ENCODE measurements at regions not wholly inside any gene's neighbourhood (a gene's known extent, or its start where the extent isn't known, plus 50 kb on each side); places are given as distances from the start of the nearest gene placed in this dataset.

DNA sequence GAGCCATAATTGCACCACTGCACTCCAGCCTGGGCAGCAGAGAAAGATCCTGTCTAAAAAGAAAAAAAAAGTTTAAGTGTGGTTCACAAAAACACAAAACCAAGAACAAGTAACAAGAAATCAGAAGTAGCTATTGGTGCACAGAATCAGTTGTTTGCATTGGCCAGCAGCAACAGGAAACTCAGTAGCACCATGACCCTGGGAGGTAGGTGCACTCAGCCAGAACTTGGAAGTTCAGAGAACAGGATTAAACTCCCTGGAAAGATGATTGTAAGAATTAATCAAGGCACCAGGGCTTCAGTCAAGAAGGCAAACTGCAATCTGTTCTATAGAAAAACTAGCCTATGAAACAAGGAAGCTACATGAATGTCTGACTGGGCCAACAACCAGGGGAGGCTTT, 267.9 kb downstream of the COL12A1 start:
- ATAC-seq: no peak

More for the DNA sequence above, 267.9 kb downstream of the COL12A1 start:
- DNase-seq (ENCODE audit: extremely low read depth in 1 of 4, low spot score in 3 of 4) (no peak), FAIRE-seq (no peak)
- Histone ChIP-seq H3K9me3 (replicated peaks; ENCODE audit: control insufficient read depth, insufficient read depth, low read depth, low read length) (no peaks in the 10 kb centered on the region; the same call in 1 of the 2 replicates), H3K27me3 (ENCODE audit: control insufficient read depth in 2 of 2, insufficient read depth in 2 of 2, low read length in 2 of 2) (no peaks in the 10 kb centered on the region), H3K36me3 (ENCODE audit: control insufficient read depth, insufficient read depth, low read length) (no peaks in the 10 kb centered on the region), H3K27ac (ENCODE audit: extremely low read depth, low read depth, low read length) (no peak overlapping the region), H3K4me2 (ENCODE audit: insufficient read depth, low read length) (no peak overlapping the region), H3K9me1 (ENCODE audit: control insufficient read depth, insufficient read depth, low read length) (no peaks in the 10 kb centered on the region), H4K20me1 (replicated peaks; ENCODE audit: control insufficient read depth, insufficient read depth, low read length) (no peaks in the 10 kb centered on the region), H3K4me1 (replicated peaks in 1 of 2; ENCODE audit: control insufficient read depth in 2 of 2, insufficient read depth in 2 of 2, low read length in 2 of 2) (no peaks in the 10 kb centered on the region), H3K79me2 (ENCODE audit: control insufficient read depth, insufficient read depth, low read length) (no peaks in the 10 kb centered on the region), H3K9ac (ENCODE audit: insufficient read depth in 1 of 2, low read depth in 2 of 2, low read length in 2 of 2) (no peak overlapping the region), H2AFZ (ENCODE audit: low read depth, low read length) (no peak overlapping the region), H3K4me3 (no peak overlapping the region)
- no TSS peak for BruUV-seq (replicated peaks)
- in situ Hi-C loops (cut with MboI): no loop called here
- intact Hi-C loops (cut with micrococcal nuclease): no loop called here
- TF ChIP-seq, protein P1, sequence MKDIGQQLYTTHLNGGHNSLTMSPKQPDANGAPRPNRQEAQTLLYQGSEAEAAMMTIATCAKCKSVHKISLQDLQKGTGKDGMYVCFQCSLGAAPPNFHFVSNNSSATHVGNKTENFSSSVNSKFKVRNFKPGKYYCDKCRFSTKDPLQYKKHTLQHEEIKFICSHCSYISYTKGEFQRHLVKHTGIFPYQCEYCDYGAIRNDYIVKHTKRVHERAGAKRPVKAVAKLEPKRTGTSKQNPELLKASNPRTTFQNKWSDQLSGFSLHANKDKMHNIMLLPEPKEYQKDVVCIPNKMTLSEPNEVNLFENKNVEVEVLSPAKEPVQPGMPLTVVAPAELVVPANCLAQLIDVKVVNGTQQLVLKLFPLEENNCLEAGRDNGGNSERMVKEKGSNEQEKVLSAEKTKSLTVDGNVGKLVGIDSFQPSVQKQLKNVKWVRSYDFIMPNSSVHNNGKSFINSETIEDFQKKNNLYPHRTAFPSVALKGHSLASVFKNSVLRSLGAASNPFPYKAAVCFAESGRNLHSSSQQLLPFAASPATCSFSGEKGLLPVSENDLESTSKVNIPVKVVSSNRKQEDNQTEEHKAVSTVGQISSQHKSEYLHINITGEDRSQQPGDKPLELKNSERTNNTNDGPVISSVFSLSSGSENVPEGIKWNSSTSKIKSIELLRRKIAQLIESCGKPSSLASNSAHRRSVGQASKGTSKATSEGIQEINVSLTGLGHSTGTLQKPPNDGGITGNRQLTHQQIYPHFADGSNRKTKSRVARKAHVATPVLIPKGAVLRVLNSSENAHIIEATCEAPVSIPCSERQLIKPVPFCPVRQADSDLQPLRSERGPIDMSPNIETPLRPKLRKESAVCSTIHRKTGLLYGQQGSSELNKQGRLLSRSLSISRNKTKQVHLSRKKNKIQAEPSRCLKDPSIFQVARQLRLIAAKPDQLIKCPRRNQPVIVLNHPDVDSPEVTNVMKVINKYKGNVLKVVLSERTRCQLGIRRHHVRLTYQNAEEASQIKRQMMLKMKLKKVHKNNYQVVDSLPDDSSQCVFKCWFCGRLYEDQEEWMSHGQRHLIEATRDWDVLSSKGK (CRISPR knock-in tag; IDR thresholded peaks at IDR 0.05): no peak
- CTCF ChIA-PET (ENCODE audit: low intra/inter-chr PET ratio): no interaction called here
- POLR2A ChIA-PET: no interaction called here

Measured in K562 (cell line).